Stomach (tissue), 8 donors: ENCODE measurements at regions not wholly inside any gene's neighbourhood (a gene's known extent, or its start where the extent isn't known, plus 50 kb on each side); places are given as distances from the start of the nearest gene placed in this dataset.

ENCODE experiments used
- DNase-seq, 2 donors: peaks; one replicate each; pipeline versions ENCODE4 v3.0.0 to v3.0.0-alpha.2; 2013 to 2019
- H3K27ac ChIP-seq, 5 donors: fragments of 200-600 bp in 4 of 5; sonication (generic) in 4 of 5; one replicate each; pipeline ENCODE4 v1.5.1; 2013 to 2019; ENCODE audit warnings: mild to moderate bottlenecking in 1 of 5, moderate library complexity in 1 of 5
- H3K27me3 ChIP-seq, 3 donors: fragments of 200-600 bp; sonication (generic); one replicate each; pipeline ENCODE4 v1.5.1; 2017 to 2019; ENCODE audit warnings: mixed run types in 1 of 3
- H3K36me3 ChIP-seq, 4 donors: fragments of 200-600 bp; sonication (generic); 1 replicate in 3 of 4; 2 replicates in 1 of 4; pipeline ENCODE4 v1.5.1; 2016 to 2019
- H3K4me1 ChIP-seq, 4 donors: fragments of 200-600 bp; sonication (generic); one replicate each; pipeline ENCODE4 v1.5.1; 2016 to 2019
- H3K4me3 ChIP-seq, 4 donors: fragments of 200-600 bp; sonication (generic) in 3 of 4; one replicate each; pipeline ENCODE4 v1.5.1; 2016 to 2019; ENCODE audit warnings: mild to moderate bottlenecking in 1 of 4
- H3K9me3 ChIP-seq, 4 donors: fragments of 200-600 bp; sonication (generic); one replicate each; pipeline ENCODE4 v1.5.1; 2016 to 2019
- CTCF ChIP-seq, 7 experiments: fragments of 450-650 bp in 4 of 7; fragments of 200-600 bp in 3 of 7; sonication (generic) in 3 of 7; IDR thresholded peaks; one replicate each; pipeline ENCODE4 v1.5.1; 2016 to 2019; ENCODE audit warnings: antibody characterized with exemption in 7 of 7, control low read depth in 2 of 7, mild to moderate bottlenecking in 1 of 7
- EP300 ChIP-seq: sonication (generic); formaldehyde crosslinking; IDR thresholded peaks from one replicate; pipeline ENCODE4 v1.6.1; 2017; ENCODE audit warnings: antibody characterized with exemption
- POLR2A ChIP-seq, 4 donors: fragments of 450-650 bp; IDR thresholded peaks; one replicate each; pipeline ENCODE4 v1.6.1; 2016; ENCODE audit warnings: antibody characterized with exemption in 4 of 4, control low read depth in 2 of 4, mild to moderate bottlenecking in 1 of 4, moderate library complexity in 1 of 4
- POLR2AphosphoS5 ChIP-seq, 3 donors: sonication (generic); formaldehyde crosslinking; IDR thresholded peaks; one replicate each; pipeline ENCODE4 v1.6.1; 2016; ENCODE audit warnings: antibody characterized with exemption in 3 of 3
- WGBS, 5 donors: extraction: QIAGEN DNeasy Blood & Tissue Kit in 3 of 5; methylation state at CpG; one replicate each; pipeline versions ENCODE4 v1.1.5 to v1.1.7; 2013 to 2018; 5-methylcytosine and 5-hydroxymethylcytosine counted together
- intact Hi-C: fragments of 100-400 bp; cut with DNase I; formaldehyde crosslinking; loops from one replicate; pipeline ENCODE4 v1.15.1; 2023; ENCODE audit warnings: low total_unique reads
- donor health status: healthy with polysubstance abuse.
- donor health status: Bipolar disorder and iron deficiency.
- donor health status: healthy.

DNA sequence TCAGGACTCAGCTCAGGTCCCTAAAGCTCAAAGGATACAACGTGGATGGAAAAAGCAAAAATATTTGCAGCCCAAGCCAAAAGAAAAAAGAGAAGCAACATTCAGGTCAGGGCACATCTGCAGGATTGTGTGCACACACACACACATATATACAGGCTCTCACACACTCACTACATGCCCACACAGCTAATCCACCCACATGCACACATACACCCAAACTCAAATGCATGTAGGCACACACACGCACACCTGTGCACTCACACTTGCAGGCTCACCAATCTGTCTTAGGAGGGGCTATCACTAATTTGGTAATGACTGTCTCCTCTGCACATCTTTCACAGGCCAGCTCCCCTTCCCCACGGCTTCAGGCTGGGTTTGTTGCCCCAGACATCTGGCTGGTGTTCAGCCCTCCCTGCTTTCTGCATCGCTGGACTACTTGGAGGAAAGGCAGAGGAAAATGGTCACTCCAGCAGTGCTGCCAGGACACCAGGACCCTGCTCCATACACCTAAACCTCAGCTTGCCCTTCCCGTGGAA lies 103.6 kb upstream of the DRD2 start:
- Histone ChIP-seq H3K27me3 (no peaks in the 10 kb centered on the region), H3K4me3 (no peak overlapping the region), H3K27ac (no peak overlapping the region), H3K4me1 (no peaks in the 10 kb centered on the region), H3K36me3 (no peaks in the 10 kb centered on the region), H3K9me3 (no peaks in the 10 kb centered on the region)
- intact Hi-C loops, result no loop called here
- DNase-seq, result no peak
- TF ChIP-seq POLR2A (IDR thresholded peaks at IDR 0.05) (no peak), CTCF (IDR thresholded peaks at IDR 0.05) (no peak), EP300 (no peak), POLR2AphosphoS5 (IDR thresholded peaks at IDR 0.05) (no peak)
- WGBS, 5 donors, result 51 to 69% (median 62%) methylated on average over 5 of the region's 5 CpGs

GRCh38 chr11:113578033-113578380 lies 102.8 kb upstream of the DRD2 start:
- WGBS, 5 donors, result 37 to 58% (median 48%) methylated on average over 1 of the region's 1 CpG
- intact Hi-C loops, result no loop called here
- Histone ChIP-seq H3K36me3 (no peaks in the 10 kb centered on the region), H3K27ac (no peak overlapping the region), H3K27me3 (no peaks in the 10 kb centered on the region), H3K4me1 (no peaks in the 10 kb centered on the region), H3K9me3 (no peaks in the 10 kb centered on the region), H3K4me3 (no peak overlapping the region)
- no peak for DNase-seq
- TF ChIP-seq EP300 (no peak), CTCF (IDR thresholded peaks at IDR 0.05) (no peak), POLR2AphosphoS5 (IDR thresholded peaks at IDR 0.05) (no peak), POLR2A (IDR thresholded peaks at IDR 0.05) (no peak)

GRCh38 chr11:113577356-113578032 lies 102.3 kb upstream of the DRD2 start:
- Histone ChIP-seq H3K4me1 (no peaks in the 10 kb centered on the region), H3K27ac (no peak overlapping the region), H3K9me3 (no peaks in the 10 kb centered on the region), H3K36me3 (no peaks in the 10 kb centered on the region), H3K27me3 (no peaks in the 10 kb centered on the region), H3K4me3 (no peak overlapping the region)
- WGBS, 5 donors, result 45 to 56% (median 46%) methylated on average over 6 of the region's 6 CpGs
- TF ChIP-seq CTCF (IDR thresholded peaks at IDR 0.05), result no peak
- no peak for TF ChIP-seq POLR2AphosphoS5 (IDR thresholded peaks at IDR 0.05)
- TF ChIP-seq EP300, result no peak
- DNase-seq, result peak; percentile 56 to 70
- intact Hi-C loops, result no loop called here

- TF ChIP-seq EP300 (no peak), POLR2A (IDR thresholded peaks at IDR 0.05) (no peak), CTCF (IDR thresholded peaks at IDR 0.05) (no peak), POLR2AphosphoS5 (IDR thresholded peaks at IDR 0.05) (no peak)
- no peak overlapping the region for H3K4me3 ChIP-seq
- intact Hi-C loops, result no loop called here
- H3K36me3 ChIP-seq, result no peaks in the 10 kb centered on the region
- peak in 1 of 2 donors; percentile 24 for DNase-seq
- H3K9me3 ChIP-seq, result no peaks in the 10 kb centered on the region
- WGBS, 5 donors, result 82 to 93% (median 87%) methylated on average over 2 of the region's 2 CpGs
- no peak overlapping the region for H3K27ac ChIP-seq
- no peaks in the 10 kb centered on the region for H3K4me1 ChIP-seq
- no peaks in the 10 kb centered on the region for H3K27me3 ChIP-seq
These were observed 99.4 kb upstream of the DRD2 start for GRCh38 chr11:113574586-113574985.
